Stimulated activated CD4-positive, alpha-beta T cell treated with anti-CD3 and anti-CD28 coated beads, Interleukin-12 subunit alpha, Interleukin-12 subunit beta, amount 100 ng/mL, for 24 hours (primary cell): ENCODE measurements at regions not wholly inside any gene's neighbourhood (a gene's known extent, or its start where the extent isn't known, plus 50 kb on each side); places are given as distances from the start of the nearest gene placed in this dataset.
"Not testable (repeated sequence)": the region's sequence is repeated elsewhere in the genome, so short reads cannot be mapped to it uniquely, and the experiment has no call there.

ENCODE experiments used
- DNase-seq, 2 experiments: peaks; one replicate each; pipeline ENCODE4 v3.0.0-alpha.2; 2020; ENCODE audit warnings: low read depth in 2 of 2

- DNase-seq = no peak
Measured at GRCh38 chr13:53379485-53379884, 350.9 kb downstream of the OLFM4 start.

- no peak for DNase-seq
Measured at GRCh38 chr13:53382008-53382407, 353.4 kb downstream of the OLFM4 start.

GRCh38 chr13:53398051-53398450, 369.4 kb downstream of the OLFM4 start:
- DNase-seq = no peak

GRCh38 chr13:53405616-53406015, 377.0 kb downstream of the OLFM4 start:
- DNase-seq = no peak

GRCh38 chr13:53408306-53408705, 379.7 kb downstream of the OLFM4 start:
- no peak for DNase-seq

GRCh38 chr13:53408847-53409568, 380.4 kb downstream of the OLFM4 start:
- no peak for DNase-seq

- no peak for DNase-seq
Measured at GRCh38 chr13:53411463-53411862, 382.9 kb downstream of the OLFM4 start.

- DNase-seq = no peak
Measured at GRCh38 chr13:53415135-53415534, 386.5 kb downstream of the OLFM4 start.

- DNase-seq = no peak
Measured at GRCh38 chr13:53417601-53418000, 389.0 kb downstream of the OLFM4 start.

GRCh38 chr13:53422415-53422814, 393.8 kb downstream of the OLFM4 start:
- DNase-seq = no peak

GRCh38 chr13:53436396-53436795, 407.8 kb downstream of the OLFM4 start:
- no peak for DNase-seq

GRCh38 chr13:53439439-53440225, 411.0 kb downstream of the OLFM4 start:
- no peak for DNase-seq

GRCh38 chr13:53442979-53443378, 414.4 kb downstream of the OLFM4 start:
- DNase-seq = no peak

- no peak for DNase-seq
Measured at GRCh38 chr13:53445686-53446085, 417.1 kb downstream of the OLFM4 start.

GRCh38 chr13:53447456-53447855, 418.8 kb downstream of the OLFM4 start:
- DNase-seq = no peak

- DNase-seq = no peak
Measured at GRCh38 chr13:53447863-53448262, 419.2 kb downstream of the OLFM4 start.

GRCh38 chr13:53452263-53452808, 423.7 kb downstream of the OLFM4 start:
- not testable (repeated sequence) for DNase-seq

GRCh38 chr13:53460796-53461195, 432.2 kb downstream of the OLFM4 start:
- DNase-seq = no peak

GRCh38 chr13:53463106-53463505, 434.5 kb downstream of the OLFM4 start:
- no peak for DNase-seq

- no peak for DNase-seq
Measured at GRCh38 chr13:53466576-53466975, 438.0 kb downstream of the OLFM4 start.

- no peak for DNase-seq
Measured at GRCh38 chr13:53473397-53473796, 444.8 kb downstream of the OLFM4 start.

GRCh38 chr13:53474878-53475277, 446.3 kb downstream of the OLFM4 start:
- no peak for DNase-seq

GRCh38 chr13:53490752-53491151, 462.1 kb downstream of the OLFM4 start:
- DNase-seq = no peak
